B cell (primary cell): ENCODE measurements at regions not wholly inside any gene's neighbourhood (a gene's known extent, or its start where the extent isn't known, plus 50 kb on each side); places are given as distances from the start of the nearest gene placed in this dataset.

ENCODE experiments used
- ATAC-seq: fragments of 200-7000 bp; cut with Tn5 transposase; one replicate; pipeline ENCODE4 v1.10.0; 2021; ENCODE audit warnings: low read depth, mild to moderate bottlenecking, moderate number of reproducible peaks, moderate library complexity
- CTCF ChIA-PET: fragments of 350-600 bp; sonication (Branson Sonifier 250); formaldehyde crosslinking; loops from one replicate; lab custom pipeline; 2021; ENCODE audit warnings: antibody characterized with exemption, inconsistent platforms; lab: Charles Lee
- POLR2A ChIA-PET: fragments of 350-600 bp; sonication (Branson Sonifier 250); formaldehyde crosslinking; loops from one replicate; lab custom pipeline; 2021; ENCODE audit warnings: antibody characterized with exemption; lab: Charles Lee
- DNase-seq: peaks from one replicate; pipeline ENCODE4 v3.0.0; 2013
- H2AFZ ChIP-seq: 2 replicates; pipeline ENCODE4 v1.6.1; 2012; ENCODE audit warnings: mild to moderate bottlenecking, low read depth, low read length; ENCODE audit not compliant: insufficient read depth, poor library complexity, severe bottlenecking
- H3K27ac ChIP-seq, 2 donors: 1 replicate in 1 of 2; 2 replicates in 1 of 2; pipeline ENCODE4 v1.5.1; 2012 to 2013; ENCODE audit warnings: low read length in 2 of 2, mild to moderate bottlenecking in 2 of 2, moderate library complexity in 1 of 2
- H3K27me3 ChIP-seq, 4 experiments: fragments of 200-600 bp in 1 of 4; sonication (generic) in 1 of 4; replicated peaks in 1 of 4; 1 replicate in 2 of 4; 2 replicates in 2 of 4; pipeline versions ENCODE4 v1.6.1 to v1.7.0; 2013 to 2016; ENCODE audit warnings: low read length in 3 of 4, mild to moderate bottlenecking in 2 of 4, mixed read lengths in 1 of 4, moderate library complexity in 1 of 4; ENCODE audit not compliant: insufficient read depth in 4 of 4, control insufficient read depth in 3 of 4; ENCODE audit errors: control extremely low read depth in 1 of 4
- H3K36me3 ChIP-seq, 2 experiments: replicated peaks in 1 of 2; 1 replicate in 1 of 2; 2 replicates in 1 of 2; pipeline versions ENCODE4 v1.6.1 to v1.7.1; 2013; ENCODE audit warnings: low read length in 1 of 2; ENCODE audit not compliant: insufficient read depth in 2 of 2, control insufficient read depth in 1 of 2; ENCODE audit errors: control extremely low read depth in 1 of 2, extremely low read depth in 1 of 2
- H3K4me1 ChIP-seq, 2 donors: fragments of 200-600 bp in 1 of 2; sonication (generic) in 1 of 2; 1 replicate in 1 of 2; 2 replicates in 1 of 2; pipeline versions ENCODE4 v1.5.1 to v1.6.1; 2013 to 2017; ENCODE audit warnings: low read length in 2 of 2; ENCODE audit not compliant: control insufficient read depth in 2 of 2, insufficient read depth in 2 of 2
- H3K4me2 ChIP-seq: replicated peaks from 2 replicates; pipeline ENCODE3; 2012; ENCODE audit warnings: mild to moderate bottlenecking, low read depth, low read length; ENCODE audit not compliant: poor library complexity, severe bottlenecking
- H3K4me3 ChIP-seq, 5 experiments: fragments of 200-600 bp in 1 of 5; sonication (generic) in 1 of 5; 1 replicate in 3 of 5; 2 replicates in 2 of 5; pipeline versions ENCODE4 v1.5.1 to v1.7.0; 2011 to 2016; ENCODE audit warnings: low read length in 4 of 5, mild to moderate bottlenecking in 4 of 5, low read depth in 2 of 5, control low read depth in 1 of 5, moderate library complexity in 1 of 5; ENCODE audit not compliant: insufficient read depth in 1 of 5; ENCODE audit errors: control extremely low read depth in 1 of 5, extremely low read depth in 1 of 5
- H3K79me2 ChIP-seq: fragments of 200-600 bp; sonication (generic); one replicate; pipeline ENCODE4 v1.6.0; 2016; ENCODE audit warnings: low read length; ENCODE audit not compliant: control insufficient read depth, insufficient read depth
- H3K9ac ChIP-seq: fragments of 200-600 bp; sonication (generic); 2 replicates; pipeline ENCODE4 v1.6.1; 2017; ENCODE audit warnings: mild to moderate bottlenecking, low read length, moderate library complexity
- H3K9me3 ChIP-seq, 3 donors: one replicate each; pipeline versions ENCODE4 v1.6.1 to v1.7.1; 2013; ENCODE audit warnings: low read length in 2 of 3; ENCODE audit not compliant: control insufficient read depth in 2 of 3, insufficient read depth in 1 of 3; ENCODE audit errors: control extremely low read depth in 1 of 3
- H4K20me1 ChIP-seq: 2 replicates; pipeline ENCODE4 v1.6.0; 2012; ENCODE audit warnings: mild to moderate bottlenecking, low read length; ENCODE audit not compliant: insufficient read depth, control insufficient read depth, poor library complexity, severe bottlenecking
- H3K27ac Mint-ChIP-seq: one replicate; pipeline ENCODE4 v1.8.0; 2021; ENCODE audit warnings: mixed read lengths
- H3K27me3 Mint-ChIP-seq: one replicate; pipeline ENCODE4 v1.8.0; 2021; ENCODE audit warnings: mixed read lengths
- H3K4me1 Mint-ChIP-seq: one replicate; pipeline ENCODE4 v1.8.0; 2021; ENCODE audit warnings: mixed read lengths
- H3K4me3 Mint-ChIP-seq: one replicate; pipeline ENCODE4 v1.8.0; 2021; ENCODE audit warnings: mixed read lengths
- H3K9me3 Mint-ChIP-seq: one replicate; pipeline ENCODE4 v1.8.0; 2022; ENCODE audit warnings: mixed read lengths; ENCODE audit not compliant: insufficient read depth
- CTCF ChIP-seq: fragments of 200-600 bp; IDR thresholded peaks from one replicate; pipeline ENCODE4 v1.8.0; 2022; ENCODE audit warnings: antibody characterized with exemption, mild to moderate bottlenecking
- EZH2 ChIP-seq: IDR thresholded peaks from 2 replicates; pipeline ENCODE4 v1.6.1; 2012; ENCODE audit warnings: borderline replicate concordance, low read depth, mild to moderate bottlenecking, moderate library complexity, low read length; ENCODE audit not compliant: insufficient read depth, poor library complexity, severe bottlenecking
- WGBS: methylation state at CpG from one replicate; pipeline ENCODE4 v1.1.5; 2013; ENCODE audit warnings: missing lambda C conversion rate; ENCODE audit not compliant: insufficient coverage; 5-methylcytosine and 5-hydroxymethylcytosine counted together
- intact Hi-C: fragments of 100-400 bp; cut with micrococcal nuclease; formaldehyde crosslinking; loops from one replicate; pipeline ENCODE4 v1.10.0; 2022

GRCh38 chr2:173693044-173693589 is 272.1 kb downstream of the SP3 start:
- no peaks in the 10 kb centered on the region for H4K20me1 ChIP-seq
- Mint-ChIP-seq H3K27ac (no peak overlapping the region), H3K27me3 (peaks cover 11% of the 10 kb centered on the region), H3K4me3 (no peak overlapping the region), H3K4me1 (no peaks in the 10 kb centered on the region), H3K9me3 (peaks cover 6% of the 10 kb centered on the region)
- H3K9ac ChIP-seq: no peak overlapping the region
- no peaks in the 10 kb centered on the region for H3K9me3 ChIP-seq
- intact Hi-C loops: no loop called here
- no peaks in the 10 kb centered on the region for H3K79me2 ChIP-seq
- no peaks in the 10 kb centered on the region for H3K27me3 ChIP-seq
- TF ChIP-seq CTCF: no peak
- no peak for TF ChIP-seq EZH2
- H2AFZ ChIP-seq: no peak overlapping the region
- CTCF ChIA-PET: no interaction called here
- no peak overlapping the region for H3K27ac ChIP-seq
- POLR2A ChIA-PET: no interaction called here
- H3K4me1 ChIP-seq: no peaks in the 10 kb centered on the region
- no peaks in the 10 kb centered on the region for H3K36me3 ChIP-seq
- no peak overlapping the region for H3K4me3 ChIP-seq
- 100% methylated on average over 2 of the region's 5 CpGs for WGBS
- ATAC-seq (no peak), DNase-seq (no peak)
- no peak overlapping the region for H3K4me2 ChIP-seq

DNA sequence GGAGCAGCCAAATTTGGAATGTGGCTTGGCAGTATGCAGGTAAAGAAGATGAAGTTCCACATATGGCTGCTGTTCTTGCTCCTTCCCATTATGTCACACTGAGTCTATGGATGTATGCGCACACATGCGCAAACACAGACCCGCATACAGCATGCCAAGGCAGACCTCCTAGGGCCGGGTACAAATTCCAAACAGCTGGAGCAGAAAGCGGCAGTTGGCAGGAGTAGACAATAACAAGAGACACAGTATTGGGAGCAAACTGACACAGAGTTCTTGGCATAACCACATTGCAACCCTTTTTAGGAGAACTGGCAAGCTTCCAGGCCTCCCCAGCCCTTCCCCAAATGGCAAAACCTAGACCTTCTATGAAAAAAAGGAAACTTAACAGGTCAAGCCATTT is 268.9 kb downstream of the SP3 start:
- Histone ChIP-seq H2AFZ (no peak overlapping the region), H3K4me1 (no peaks in the 10 kb centered on the region), H3K27me3 (no peaks in the 10 kb centered on the region), H3K9me3 (no peaks in the 10 kb centered on the region), H3K4me3 (no peak overlapping the region), H4K20me1 (no peaks in the 10 kb centered on the region), H3K36me3 (no peaks in the 10 kb centered on the region), H3K4me2 (no peak overlapping the region), H3K79me2 (no peaks in the 10 kb centered on the region), H3K9ac (no peak overlapping the region), H3K27ac (no peak overlapping the region)
- intact Hi-C loops: no loop called here
- ChIA-PET POLR2A (no interaction called here), CTCF (no interaction called here)
- no peak for DNase-seq
- Mint-ChIP-seq H3K27ac (no peak overlapping the region), H3K4me1 (no peaks in the 10 kb centered on the region), H3K27me3 (peaks cover 5% of the 10 kb centered on the region), H3K9me3 (peaks cover 6% of the 10 kb centered on the region), H3K4me3 (no peak overlapping the region)
- 94% methylated on average over 4 of the region's 5 CpGs for WGBS
- TF ChIP-seq CTCF (no peak), EZH2 (no peak)
- ATAC-seq: no peak
